D341Med (cell line): ENCODE measurements at regions not wholly inside any gene's neighbourhood (a gene's known extent, or its start where the extent isn't known, plus 50 kb on each side); places are given as distances from the start of the nearest gene placed in this dataset.
"Not testable (repeated sequence)": the region's sequence is repeated elsewhere in the genome, so short reads cannot be mapped to it uniquely, and the experiment has no call there.

Source experiments
- DNase-seq: peaks from one replicate; pipeline ENCODE4 v3.0.0; 2012; ENCODE audit warnings: low spot score

DNA sequence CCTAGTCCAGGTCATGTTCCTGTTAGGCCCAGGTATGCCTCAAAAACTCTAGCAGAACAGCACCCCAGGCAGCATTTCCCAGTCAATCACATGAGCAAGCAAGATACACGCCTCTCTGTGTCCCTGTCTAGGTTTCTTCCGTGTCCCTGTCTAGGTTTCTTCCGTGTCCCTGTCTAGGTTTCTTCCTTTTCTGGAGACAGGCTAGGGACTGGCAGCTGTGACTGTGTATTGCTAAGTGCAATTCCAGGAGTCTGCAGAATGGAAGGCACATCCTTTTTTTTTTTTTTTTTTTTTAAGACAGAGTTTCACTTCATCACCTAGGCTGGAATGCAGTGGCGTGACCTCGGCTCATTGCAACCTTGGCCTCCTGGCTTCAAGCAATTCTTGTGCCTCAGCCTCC lies 77.6 kb downstream of the SETD4 start:
- DNase-seq = no peak

DNA sequence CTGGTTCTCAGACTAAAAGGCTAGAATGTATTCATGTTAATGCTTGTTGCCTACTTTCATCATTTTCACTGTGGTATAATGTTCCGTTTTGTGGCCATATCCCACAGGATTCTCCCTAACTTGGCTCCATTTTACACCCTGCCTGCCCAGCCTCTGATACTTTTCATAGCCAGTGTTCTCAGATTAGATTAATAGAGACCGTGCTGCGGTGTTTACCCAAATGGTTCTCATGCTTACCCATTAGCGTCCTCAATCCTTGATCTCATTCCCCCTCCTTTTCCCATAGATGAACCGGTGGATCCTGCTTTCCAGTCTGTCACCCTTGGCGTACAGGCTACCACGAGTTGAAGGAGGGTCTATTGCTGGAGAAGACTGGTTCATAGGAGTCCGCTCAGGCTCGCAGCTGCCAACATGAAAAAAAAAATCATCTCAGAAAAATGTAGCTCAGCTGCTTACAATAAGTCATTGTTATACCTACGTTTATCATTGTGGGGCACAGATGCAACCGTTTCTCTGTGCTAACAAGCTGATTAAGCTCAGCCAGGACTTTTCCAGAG lies 78.7 kb downstream of the SETD4 start:
- DNase-seq = no peak

DNA sequence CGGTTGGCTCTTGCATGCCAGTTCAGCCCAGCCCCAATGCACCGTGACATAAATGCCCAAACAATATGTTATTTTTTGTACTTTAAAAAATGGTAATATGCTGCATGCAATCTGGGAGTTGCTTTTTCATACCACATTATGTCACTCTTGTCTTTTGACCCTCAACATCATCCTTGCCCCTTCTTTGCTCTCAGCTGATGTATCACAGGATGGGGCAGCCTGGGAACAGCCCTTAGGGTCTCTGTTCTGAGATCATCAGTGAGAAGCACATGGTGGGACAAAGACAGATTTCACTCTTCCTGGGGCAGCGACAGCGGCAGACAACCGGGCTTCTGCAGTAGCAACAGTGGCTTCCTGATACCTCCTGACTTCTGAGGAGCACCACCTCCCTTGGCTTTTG lies 79.5 kb downstream of the SETD4 start:
- DNase-seq = no peak

DNA sequence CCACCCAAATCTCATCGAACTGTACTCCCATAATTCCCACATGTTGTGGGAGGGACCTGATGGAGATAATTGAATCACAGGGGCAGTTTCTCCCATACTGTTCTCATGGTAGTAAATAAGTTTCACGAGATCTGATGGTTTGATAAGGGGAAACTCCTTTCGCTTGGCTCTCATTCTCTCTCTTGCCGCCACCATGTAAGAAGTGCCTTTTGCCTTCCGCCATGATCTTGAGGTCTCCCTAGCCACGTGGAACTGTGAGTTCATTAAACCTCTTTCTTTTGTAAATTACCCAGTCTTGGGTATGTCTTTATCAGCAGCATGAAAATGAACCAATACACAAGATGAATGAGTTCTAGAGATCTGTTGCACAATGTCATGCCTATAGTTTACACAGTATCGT lies 82.5 kb downstream of the SETD4 start:
- not testable (repeated sequence) for DNase-seq

DNA sequence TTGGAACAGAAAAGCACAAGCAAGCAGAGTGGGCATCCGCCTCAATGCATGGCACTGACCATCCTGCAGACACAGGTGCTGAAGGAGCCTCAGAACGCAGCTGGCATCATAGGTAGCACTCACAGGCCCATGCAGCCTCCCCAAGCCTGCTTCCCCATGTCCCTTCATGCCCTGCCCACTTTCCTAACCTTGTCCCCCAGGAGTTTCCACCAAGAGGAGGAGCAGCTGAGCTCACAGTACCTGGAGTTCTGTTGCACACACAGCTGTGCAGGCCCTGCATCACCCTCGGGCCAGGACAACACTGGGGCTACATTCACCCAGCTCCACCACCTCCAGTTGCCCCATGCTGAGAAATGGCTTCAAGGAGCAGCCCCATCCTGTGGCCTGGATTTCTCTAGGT lies 83.4 kb downstream of the SETD4 start:
- no peak for DNase-seq

DNA sequence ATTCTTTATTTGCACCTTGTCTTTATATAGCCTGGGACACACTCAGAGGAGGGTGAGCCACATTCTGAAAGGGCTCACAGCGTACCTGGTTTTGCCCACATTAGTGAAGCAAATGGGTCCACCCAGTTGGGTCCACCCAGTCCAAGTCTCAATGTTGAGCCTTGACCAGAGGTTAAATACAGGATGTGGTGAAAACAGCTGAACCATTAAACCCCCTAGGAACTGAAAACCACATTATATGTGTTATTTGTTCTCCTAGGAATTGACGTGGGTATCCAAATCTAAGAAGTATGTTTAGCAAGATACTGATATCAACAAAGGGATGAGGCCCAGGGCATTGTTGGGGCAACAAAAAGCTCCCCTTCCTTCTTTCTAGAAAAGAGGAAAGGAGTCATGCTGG lies 83.8 kb downstream of the SETD4 start:
- DNase-seq = no peak

GRCh38 chr21:35974775-35975174 lies 85.6 kb downstream of the SETD4 start:
- DNase-seq = no peak

GRCh38 chr21:35971824-35972223 lies 88.5 kb downstream of the SETD4 start:
- DNase-seq = no peak

- DNase-seq = no peak
These were observed 91.0 kb downstream of the SETD4 start for GRCh38 chr21:35969281-35969680.

GRCh38 chr21:35968564-35968963 lies 91.8 kb downstream of the SETD4 start:
- no peak for DNase-seq

DNA sequence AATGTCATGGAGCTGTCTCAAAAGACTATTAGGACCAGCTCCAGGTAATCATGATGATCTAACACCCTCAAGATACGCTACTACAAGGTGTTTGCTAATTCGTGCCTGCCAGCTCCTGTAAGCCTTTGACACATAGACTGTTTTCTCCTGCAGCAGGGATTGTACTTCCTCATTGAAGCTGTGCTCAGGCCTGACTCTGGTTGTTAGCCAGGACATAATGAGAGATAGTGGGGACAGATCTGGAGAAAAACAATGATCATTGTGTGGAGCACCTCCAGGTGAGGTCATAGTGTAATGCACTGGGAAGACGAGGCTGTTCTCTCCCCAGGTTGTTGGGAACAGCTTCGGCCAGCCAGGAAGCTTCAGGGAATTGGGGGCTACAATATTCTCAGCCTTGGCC lies 94.6 kb downstream of the SETD4 start:
- DNase-seq = no peak

- DNase-seq = no peak
These were observed 96.3 kb downstream of the SETD4 start for GRCh38 chr21:35963920-35964451.

DNA sequence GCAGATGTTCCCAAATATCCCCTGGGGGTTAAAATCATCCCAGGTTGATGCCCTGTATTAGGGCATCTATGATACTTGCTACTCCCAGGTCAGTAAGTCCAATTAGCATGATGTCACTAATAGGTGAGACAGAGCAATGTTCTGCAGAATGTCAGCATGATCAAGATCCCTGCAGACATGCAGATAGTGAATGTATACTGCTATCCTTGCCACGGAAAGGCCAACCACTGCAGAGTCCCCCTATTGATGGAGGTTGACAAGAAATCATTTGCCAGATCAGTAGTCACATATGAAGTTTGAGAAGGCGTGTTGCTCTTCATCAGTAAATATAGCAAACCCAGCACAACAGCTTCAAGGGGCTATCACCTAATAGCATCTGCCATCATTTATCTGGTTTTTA lies 97.4 kb downstream of the SETD4 start:
- no peak for DNase-seq

GRCh38 chr21:35954066-35954465 lies 106.3 kb downstream of the SETD4 start:
- no peak for DNase-seq

GRCh38 chr21:35953597-35953996 lies 106.7 kb downstream of the SETD4 start:
- no peak for DNase-seq

- DNase-seq = no peak
These were observed 107.5 kb downstream of the SETD4 start for GRCh38 chr21:35952651-35953340.

DNA sequence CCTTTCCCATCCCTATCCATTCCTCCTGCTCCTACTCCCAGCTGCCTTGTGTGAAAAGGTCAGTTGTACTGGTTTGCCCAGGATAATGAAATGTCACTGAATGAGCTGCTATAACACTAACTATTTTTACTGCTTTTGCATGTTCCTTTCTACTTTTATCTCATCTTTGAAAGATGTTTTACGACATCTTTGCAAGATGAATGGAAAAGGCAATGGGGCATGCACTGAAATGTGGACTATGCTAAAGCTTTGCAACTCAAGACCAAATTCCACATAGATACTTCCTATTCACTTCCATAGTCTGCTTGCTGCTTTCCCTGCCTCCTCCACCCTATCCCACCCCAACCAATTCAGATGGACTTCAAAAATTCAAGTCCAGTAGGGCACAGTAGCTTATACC lies 111.3 kb downstream of the SETD4 start:
- no peak for DNase-seq

DNA sequence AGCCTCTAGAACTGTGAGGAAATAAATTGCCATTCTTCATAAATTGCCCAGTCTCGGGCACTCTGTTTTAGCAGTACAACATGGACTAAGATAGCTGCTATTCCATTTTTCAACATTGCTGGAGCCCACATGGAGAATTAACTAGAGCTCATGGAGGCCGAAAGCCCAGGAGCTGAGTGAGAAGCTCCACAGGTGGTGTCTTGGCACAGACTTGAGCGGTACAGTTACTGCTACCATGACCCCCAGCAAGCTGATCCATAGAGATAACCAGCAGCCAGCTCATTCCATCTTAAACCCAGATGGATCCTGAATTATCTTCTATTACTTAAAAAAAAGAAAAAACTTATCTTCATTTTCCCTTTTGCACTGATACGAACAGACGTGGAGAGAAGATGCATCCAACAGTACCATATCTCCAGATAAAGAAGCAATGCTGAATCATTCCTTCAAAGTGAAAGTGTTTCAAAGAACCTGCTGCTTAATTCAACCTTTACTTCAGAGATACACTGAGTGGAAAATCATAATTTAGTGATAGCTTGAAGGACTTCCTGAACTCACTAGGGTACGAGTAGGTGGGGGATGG lies 115.1 kb downstream of the SETD4 start:
- DNase-seq = no peak

DNA sequence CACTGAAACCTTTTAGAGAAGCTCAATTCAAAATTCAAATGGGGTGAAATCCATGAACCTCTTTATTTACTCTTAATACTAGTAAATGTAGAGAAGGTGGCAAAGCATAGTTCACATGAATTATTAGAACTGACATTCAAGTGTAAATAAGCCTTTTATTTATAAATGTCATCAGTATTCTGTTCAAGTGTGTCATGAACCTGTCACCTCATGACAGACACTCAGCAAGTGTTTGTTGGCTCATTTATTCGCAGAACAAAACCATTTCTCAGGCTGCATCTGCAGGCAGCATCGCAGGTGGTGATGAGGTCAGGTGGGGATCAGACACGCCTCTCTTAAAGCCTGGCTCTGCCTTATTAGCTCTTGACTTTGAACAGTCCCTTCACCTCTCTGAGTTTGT lies 116.6 kb downstream of the SETD4 start:
- no peak for DNase-seq

DNA sequence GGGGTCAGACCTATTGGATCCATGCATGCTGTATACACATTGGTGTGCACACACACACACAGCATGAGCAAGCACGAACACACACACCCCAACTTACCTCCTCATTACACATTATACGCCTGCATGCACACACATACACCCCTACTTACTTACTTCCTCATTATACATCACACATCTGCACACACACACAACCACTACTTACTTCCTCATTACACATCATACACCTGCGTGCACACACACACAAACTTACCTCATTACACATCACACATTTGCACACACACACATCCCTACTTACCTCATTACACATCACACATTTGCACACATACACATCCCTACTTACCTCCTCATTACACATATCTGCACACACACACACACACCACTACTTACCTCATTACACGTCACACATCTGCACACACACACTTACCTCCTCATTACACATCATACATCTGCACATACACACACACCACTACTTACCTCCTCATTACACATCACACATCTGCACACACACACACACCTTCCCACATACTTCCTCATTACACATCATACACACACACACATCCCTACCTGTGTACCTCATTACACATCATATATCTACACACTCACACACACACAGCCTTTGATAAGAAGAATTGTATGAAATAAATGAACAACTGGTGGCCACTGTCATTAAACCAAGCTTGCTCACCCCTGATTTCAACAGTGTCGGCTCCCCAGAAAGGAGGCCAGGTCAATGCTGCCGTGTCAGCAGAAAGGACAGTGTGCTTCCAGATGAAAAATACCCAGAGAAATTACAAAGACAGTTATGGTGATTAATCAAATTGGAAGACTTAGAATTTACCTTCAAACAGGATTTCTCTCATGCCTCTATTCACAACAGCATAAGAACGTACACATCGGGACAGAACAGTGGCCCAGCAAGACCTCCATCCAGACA lies 117.8 kb downstream of the SETD4 start:
- DNase-seq = no peak

DNA sequence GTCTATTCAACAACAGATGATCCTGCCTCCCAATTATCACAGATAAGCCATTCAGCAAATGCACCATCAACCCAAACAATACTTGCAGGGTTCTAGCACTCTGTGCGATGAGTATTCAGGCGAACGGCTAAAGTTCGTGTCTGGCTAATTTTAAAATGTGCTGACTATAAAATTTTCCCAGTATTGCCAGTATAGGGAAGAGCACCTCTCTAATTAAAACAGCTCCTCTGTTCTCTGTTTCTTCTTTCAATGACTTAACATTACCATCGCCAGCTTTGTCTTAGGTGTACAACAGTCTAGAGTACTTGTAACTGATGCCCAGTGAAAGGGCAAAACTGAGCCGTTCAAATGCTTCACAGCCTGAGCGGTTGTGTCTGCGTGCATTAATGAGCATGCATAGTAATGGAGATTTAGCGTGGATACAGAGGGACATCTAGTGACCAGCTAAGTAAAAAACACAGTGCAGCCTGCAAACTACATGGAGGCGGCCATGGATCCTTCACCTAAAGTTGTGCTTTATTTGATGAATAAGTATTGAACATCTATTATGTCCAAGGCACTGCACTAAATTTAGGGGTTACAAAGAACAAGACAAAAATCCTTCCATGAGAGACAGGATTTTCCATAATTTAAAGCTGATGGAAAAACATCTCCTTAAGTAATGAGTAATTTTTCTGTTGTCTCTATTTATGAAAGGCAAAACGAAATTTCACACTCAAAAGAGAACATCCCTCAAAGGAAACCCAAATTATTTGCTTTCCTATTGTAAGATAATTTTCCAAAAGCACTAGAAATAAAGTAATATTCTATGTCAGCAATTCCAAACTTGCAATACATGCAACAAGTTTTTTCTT lies 120.0 kb downstream of the SETD4 start:
- peak; percentile 68 for DNase-seq

- no peak for DNase-seq
These were observed 121.9 kb downstream of the SETD4 start for GRCh38 chr21:35938446-35938845.
